H54 (cell line): ENCODE measurements at regions not wholly inside any gene's neighbourhood (a gene's known extent, or its start where the extent isn't known, plus 50 kb on each side); places are given as distances from the start of the nearest gene placed in this dataset.

Experiments
- DNase-seq: peaks from one replicate; pipeline ENCODE4 v3.0.0; 2011; ENCODE audit warnings: low spot score, mixed read lengths; ENCODE audit not compliant: insufficient read length
- FAIRE-seq: peaks from 3 replicates; lab custom pipeline; 2011; peaks lifted over from hg19 to GRCh38; lab: Jason Lieb, UNC
- POLR2A ChIP-seq: IDR thresholded peaks from 2 replicates; pipeline ENCODE4 v1.6.1; 2011; ENCODE audit warnings: low read depth, mild to moderate bottlenecking, low read length

DNA sequence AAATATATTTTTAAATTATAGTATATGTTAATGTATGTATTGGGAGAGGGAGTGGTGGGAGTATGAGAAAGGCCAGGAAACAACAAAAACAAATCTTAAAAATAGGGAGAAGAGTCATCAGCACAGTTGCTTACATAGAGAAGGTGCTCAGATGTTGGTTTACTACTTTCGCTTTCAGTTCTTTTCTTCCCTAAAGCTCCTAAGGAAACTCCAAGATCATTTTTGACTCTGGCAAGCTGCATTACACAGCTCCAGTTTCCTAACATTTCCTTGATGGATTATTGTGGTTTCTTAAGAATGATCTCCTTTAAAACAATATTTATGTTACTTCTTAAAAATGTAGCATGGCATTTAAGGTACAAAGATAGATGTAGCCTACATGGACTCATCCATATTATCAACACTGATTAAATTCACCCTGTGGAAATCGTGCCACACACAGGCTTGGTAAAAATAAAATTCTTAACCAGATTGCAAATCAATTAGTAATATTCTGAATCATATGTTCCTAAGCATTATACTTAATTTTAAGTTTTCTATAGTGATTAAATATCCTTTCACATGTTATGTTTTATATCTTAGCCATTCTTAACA is 118.0 kb upstream of the MAN1A1 start:
- no peak for FAIRE-seq
- no peak for DNase-seq
- no peak for TF ChIP-seq POLR2A

DNA sequence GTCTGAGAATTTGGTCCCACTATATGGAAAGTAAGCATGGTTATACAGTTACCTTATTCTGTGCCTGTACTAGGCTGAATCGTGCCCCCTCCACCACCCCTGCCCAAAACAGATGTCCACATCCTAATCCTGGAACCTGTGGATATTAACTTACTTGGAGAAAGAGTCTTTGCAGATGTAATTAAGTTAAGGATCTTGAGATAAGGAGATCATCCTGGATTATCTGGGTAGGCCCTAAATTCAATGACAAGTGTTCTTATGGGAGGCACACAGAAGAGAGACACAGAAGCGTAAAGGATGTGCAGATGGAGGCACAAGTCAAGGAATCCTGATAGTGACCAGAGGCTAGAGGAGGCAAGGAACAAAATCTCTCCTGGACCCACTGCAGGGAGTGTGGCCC is 116.7 kb upstream of the MAN1A1 start:
- FAIRE-seq: no peak
- no peak for TF ChIP-seq POLR2A
- DNase-seq: no peak

DNA sequence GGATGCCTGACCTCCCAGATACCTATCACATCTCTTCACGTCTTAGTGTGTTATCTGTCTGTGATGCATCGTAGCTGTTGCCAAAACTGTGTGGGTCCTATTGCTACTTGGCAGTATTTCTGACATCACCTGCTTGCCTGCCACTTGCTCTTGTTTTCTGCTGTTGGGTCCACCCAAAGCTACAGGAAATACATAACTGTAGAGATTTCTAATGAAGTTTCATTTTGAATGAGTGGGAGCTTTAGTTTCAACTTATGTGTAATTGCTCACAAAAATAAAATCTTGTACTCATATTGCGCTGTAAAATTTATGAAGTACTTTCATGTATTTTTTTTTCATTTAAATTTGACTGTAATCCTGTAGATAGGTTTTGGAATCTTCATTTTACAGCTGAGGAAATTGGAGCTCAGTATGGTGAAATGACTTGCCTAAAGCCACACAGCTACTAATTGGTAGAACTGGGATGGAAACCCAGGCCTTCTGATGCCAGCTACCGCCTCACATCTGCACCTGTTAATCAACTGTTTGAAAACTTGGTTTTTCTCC is 113.6 kb upstream of the MAN1A1 start:
- DNase-seq (no peak), FAIRE-seq (no peak)
- TF ChIP-seq POLR2A: no peak

DNA sequence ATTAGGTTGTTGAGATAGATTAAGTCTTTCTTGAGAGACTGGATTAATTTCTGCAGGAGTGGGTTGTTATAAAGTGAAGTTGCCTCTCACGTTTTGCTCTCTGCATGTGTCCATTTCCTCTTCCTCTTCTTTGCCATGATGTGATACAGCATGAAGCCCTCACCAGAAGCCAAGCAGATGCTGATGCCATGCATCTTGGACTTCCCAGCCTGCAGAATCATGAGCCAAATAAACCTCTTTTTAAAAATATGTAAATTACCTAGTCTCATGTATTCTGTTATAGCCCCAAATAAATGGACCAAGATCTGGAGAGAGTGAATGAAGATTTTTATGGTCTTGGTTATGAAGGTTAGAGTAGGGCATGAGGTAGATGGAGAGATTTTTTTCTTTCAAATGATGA is 111.6 kb upstream of the MAN1A1 start:
- no peak for TF ChIP-seq POLR2A
- FAIRE-seq: no peak
- DNase-seq: no peak

DNA sequence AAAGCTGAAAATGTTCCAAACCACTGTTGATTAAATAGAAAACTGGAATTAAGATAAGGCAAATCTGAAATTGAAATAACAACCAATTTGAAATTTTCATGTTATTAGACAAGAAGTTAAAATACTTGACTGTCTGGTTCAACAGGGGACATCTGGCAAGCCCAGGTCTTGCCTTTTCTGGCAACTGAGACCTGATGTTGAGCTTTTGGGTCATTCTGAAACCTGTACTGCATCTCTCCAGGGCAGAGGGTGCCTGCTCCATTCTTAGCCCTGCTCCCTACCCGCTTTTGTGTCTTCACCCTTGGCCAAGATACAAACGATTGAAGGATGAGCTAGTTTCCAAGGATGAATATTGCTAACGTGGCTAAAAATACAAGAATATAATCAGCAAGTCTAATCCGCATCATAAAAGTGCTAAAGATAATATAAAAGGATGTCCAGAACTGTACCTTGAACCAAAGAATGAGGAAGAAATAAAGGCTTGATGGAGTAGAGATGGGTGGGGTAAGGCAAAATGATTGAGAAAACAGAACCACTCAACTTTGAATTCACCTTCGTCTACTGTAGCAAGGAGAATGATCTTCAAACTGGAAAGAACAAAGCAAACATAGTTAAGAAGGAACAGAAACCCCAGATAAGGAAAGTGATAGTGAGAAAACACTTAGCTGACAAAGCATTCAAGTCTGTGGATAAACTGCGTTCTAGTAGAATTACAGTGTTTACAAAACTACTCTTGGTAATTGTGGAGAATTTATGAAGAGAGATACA is 109.8 kb upstream of the MAN1A1 start:
- TF ChIP-seq POLR2A: no peak
- FAIRE-seq (no peak), DNase-seq (no peak)

DNA sequence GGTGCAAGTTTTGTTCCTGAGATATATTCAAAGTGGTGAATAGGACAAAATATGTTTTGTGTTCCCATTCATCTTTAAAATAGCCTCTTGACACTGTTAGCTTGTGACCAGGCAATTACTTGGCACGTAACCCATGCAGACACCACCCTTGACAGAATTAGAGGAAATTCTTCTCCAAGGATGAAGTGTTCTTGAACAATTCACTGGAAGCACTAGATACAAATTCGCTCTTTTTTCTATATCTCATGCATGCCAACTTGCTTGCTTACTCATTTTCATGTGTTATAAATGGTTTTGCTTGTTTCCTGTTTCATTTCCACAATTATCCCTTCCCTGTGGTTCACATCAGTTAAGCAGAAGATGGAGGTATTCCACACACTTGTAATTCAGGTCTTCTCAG is 105.2 kb upstream of the MAN1A1 start:
- DNase-seq: no peak
- no peak for FAIRE-seq
- TF ChIP-seq POLR2A: no peak

DNA sequence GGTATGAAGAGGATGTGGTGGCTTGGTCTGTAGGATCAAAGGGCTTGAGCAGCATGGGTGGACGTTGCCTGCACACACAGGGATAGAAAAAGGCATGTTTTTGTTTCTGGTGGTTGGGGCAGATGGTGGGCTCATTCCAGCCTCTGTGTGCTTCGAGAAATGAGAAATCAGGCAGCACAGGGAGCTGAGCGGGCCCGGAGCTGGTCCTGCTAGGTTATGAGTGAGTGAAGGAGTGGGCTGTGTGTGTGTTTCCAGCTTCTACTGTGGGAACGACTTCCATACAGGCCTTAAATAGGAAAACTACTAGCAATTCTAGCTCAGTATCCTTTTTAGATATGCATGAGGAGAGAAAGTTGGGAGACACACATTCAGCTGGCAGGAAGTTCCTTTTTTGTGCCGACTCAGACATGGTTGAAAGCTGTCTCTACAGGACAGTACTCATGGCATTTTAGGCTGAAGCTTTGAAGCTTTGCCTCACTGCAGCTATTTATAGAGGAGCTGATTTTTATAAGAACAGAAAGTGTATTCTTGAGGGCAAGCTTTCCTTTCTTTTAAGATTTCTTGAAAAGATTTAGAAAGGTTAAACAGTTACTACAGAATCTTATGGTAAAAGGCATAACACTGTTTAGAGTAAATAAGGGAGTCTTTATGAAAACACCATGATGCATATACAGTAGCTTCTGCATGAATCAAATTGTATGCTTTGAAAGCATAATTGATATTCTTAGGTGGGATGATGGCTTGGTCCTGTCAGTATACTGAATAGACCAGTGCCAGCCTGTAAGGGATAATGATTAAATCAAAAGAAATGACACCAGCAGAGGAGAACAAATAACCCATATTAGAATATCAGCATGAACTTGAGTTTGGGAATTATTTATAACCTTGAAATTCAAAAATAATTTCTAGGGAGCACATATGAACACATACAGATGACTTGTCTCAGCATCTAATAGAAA is 104.0 kb upstream of the MAN1A1 start:
- DNase-seq: no peak
- FAIRE-seq: no peak
- TF ChIP-seq POLR2A: no peak

DNA sequence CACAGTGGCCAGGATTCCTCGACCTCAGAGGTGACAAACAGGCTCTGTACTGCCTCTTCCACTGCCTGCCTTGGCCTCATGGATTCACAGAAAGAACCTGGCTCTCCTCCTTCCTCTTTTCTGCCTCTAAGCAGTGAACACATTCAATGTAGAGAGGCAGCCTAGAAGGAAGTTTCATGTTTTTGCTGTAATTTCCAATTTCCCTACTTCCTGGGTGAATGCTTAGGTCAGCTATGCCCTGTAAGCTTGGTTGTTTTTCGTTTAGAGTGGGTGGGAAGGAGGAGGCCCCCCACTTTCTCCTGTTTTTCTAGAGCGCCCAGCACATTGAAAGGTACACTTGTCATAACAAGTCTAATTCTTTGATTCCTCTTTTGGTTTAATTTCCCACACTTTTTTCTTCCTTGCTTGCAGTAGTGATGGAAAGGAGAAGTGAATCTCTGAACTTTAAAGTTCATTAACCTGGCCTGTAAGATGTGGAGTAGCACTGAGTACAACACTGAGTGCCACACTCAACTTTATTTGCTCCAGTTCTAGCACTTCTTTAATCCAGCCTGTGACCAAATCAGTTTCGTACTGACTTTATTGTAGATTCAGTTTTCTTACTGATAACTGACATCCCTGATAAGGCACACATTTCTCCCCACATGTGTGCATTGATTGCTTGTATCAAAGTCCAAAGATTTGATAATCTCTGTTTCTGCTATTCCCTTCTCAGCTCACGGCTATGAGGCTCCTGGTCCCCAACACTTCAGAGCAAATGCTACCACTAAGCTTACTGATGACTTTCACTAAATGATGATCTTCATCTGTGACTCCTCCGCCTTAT is 100.0 kb upstream of the MAN1A1 start:
- DNase-seq (no peak), FAIRE-seq (no peak)
- TF ChIP-seq POLR2A: no peak

DNA sequence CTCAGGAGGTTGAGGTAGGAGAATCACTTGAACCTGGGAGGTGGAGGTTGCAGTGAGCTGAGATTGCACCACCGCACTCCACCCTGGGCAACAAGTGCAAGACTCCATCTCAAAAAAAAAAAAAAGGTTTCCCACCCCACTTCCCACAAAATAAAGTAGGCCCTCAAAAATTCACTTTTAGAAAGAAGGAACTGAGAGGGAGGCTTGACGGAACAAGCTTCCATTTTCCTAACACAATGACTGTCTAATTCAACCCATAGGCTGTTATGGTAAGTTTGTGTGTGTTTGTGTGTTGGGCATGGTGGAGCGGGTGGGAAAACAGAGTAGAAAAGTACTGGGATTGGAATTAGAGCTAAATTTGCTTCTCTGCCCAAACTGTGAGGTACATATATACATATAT is 98.4 kb upstream of the MAN1A1 start:
- TF ChIP-seq POLR2A: no peak
- no peak for FAIRE-seq
- DNase-seq: no peak

DNA sequence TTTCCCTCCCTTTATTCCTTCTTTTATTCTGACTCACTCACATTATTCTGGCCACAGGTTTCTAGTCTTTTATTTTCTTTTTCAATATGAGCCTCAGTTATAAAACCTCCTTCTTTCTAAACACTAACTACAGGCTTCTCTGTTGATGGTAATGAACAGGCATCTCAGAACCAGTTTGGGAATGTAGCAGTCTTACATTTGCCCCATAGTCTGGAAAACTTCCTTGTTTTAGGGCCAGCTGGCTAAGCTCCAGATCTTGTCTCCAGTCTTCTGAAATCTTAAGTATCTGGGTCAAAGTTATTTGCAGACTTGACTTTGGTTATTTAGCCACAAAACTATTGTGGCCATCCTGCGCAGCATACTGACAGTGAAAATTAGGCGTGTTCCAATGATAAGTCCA is 97.0 kb upstream of the MAN1A1 start:
- DNase-seq: no peak
- no peak for FAIRE-seq
- no peak for TF ChIP-seq POLR2A

DNA sequence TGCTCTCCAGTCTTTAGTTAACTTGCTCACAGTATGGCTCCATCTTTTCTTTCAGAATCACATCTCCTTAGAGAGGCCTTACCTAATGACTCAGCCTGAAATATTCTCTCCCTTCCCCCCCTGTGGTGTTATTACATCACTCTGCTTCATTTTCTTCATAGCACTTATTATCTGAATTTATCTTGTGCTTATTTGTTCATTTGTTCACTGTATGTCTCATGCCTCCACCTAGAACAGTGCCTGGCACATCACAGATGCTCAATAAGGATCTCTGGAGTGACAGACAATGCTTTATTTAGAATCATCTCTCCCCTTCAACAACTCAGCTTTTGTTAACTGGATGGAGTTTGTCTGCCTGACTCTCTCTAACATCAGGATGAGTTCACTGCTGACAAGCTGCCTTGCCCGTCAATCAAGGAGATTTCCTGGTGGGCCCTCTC is 96.6 kb upstream of the MAN1A1 start:
- FAIRE-seq (no peak), DNase-seq (no peak)
- TF ChIP-seq POLR2A: no peak

DNA sequence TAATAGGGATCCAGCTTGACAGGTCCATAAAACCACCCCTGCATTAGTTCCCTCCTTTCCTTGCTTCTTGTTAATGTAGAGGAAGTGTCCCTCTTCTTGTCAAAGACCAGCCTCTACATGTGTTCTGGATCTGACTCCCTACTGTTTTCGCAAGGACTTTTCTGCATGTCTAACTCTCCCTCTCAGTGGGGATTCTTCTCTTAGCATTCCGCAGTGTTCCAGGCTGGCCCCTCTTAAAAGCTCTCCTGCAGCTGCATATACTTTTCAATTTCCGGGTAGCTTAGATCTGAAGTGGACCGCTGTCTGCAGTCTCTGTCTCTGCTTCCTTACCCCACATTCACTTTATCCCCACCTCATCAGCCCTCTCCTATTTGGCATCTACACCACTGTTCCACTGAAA is 96.1 kb upstream of the MAN1A1 start:
- no peak for TF ChIP-seq POLR2A
- no peak for FAIRE-seq
- DNase-seq: no peak
